Thymus (tissue), 11 donors: ENCODE measurements at regions not wholly inside any gene's neighbourhood (a gene's known extent, or its start where the extent isn't known, plus 50 kb on each side); places are given as distances from the start of the nearest gene placed in this dataset.
A peak's percentile ranks its signal among the peaks of the same experiment; 100 is the strongest.

Source experiments
- DNase-seq, 9 donors: peaks; one replicate each; pipeline ENCODE4 v3.0.0-alpha.2; 2013; ENCODE audit warnings: low spot score in 9 of 9, low read depth in 6 of 9, missing footprints in 1 of 9
- H3K27ac ChIP-seq, 2 donors: one replicate each; pipeline ENCODE4 v1.5.1; 2013; ENCODE audit warnings: control low read depth in 1 of 2, low read depth in 1 of 2, low read length in 1 of 2, mild to moderate bottlenecking in 1 of 2, moderate library complexity in 1 of 2
- H3K27me3 ChIP-seq, 2 donors: one replicate each; pipeline ENCODE4 v1.5.1; 2013; ENCODE audit warnings: low read length in 1 of 2; ENCODE audit not compliant: control insufficient read depth in 2 of 2, insufficient read depth in 1 of 2
- H3K36me3 ChIP-seq, 2 donors: one replicate each; pipeline ENCODE4 v1.5.1; 2013; ENCODE audit warnings: low read length in 1 of 2, mild to moderate bottlenecking in 1 of 2, moderate library complexity in 1 of 2; ENCODE audit not compliant: control insufficient read depth in 2 of 2, insufficient read depth in 2 of 2
- H3K4me1 ChIP-seq, 2 donors: one replicate each; pipeline ENCODE4 v1.5.1; 2013; ENCODE audit warnings: low read length in 2 of 2; ENCODE audit not compliant: control insufficient read depth in 2 of 2, insufficient read depth in 2 of 2
- H3K4me3 ChIP-seq, 2 donors: one replicate each; pipeline ENCODE4 v1.5.1; 2013; ENCODE audit warnings: low read length in 2 of 2, control low read depth in 1 of 2, mild to moderate bottlenecking in 1 of 2
- H3K9me3 ChIP-seq, 2 donors: one replicate each; pipeline ENCODE4 v1.5.1; 2013; ENCODE audit warnings: low read length in 1 of 2, mild to moderate bottlenecking in 1 of 2; ENCODE audit not compliant: control insufficient read depth in 2 of 2, insufficient read depth in 1 of 2
- WGBS: extraction: QIAGEN DNeasy Blood & Tissue Kit; methylation state at CpG from one replicate; pipeline ENCODE4 v1.1.7; 2013; 5-methylcytosine and 5-hydroxymethylcytosine counted together
- donor health status: healthy.

GRCh38 chr6:14719270-14719669 is 526.6 kb upstream of the JARID2 start:
- Histone ChIP-seq H3K4me3 (no peak overlapping the region), H3K27ac (no peak overlapping the region), H3K27me3 (no peaks in the 10 kb centered on the region), H3K4me1 (peaks cover 25 to 54% of the 10 kb centered on the region in 2 donors), H3K36me3 (no peaks in the 10 kb centered on the region), H3K9me3 (peaks cover 0 to 10% of the 10 kb centered on the region in 2 donors)
- WGBS: 95% methylated on average over 7 of the region's 7 CpGs
- DNase-seq: no peak

- H3K27me3 ChIP-seq: no peaks in the 10 kb centered on the region
- DNase-seq: no peak
- peaks cover 25 to 50% of the 10 kb centered on the region in 2 donors for H3K4me1 ChIP-seq
- no peaks in the 10 kb centered on the region for H3K36me3 ChIP-seq
- no peak overlapping the region for H3K4me3 ChIP-seq
- WGBS: 99% methylated on average over 1 of the region's 1 CpG
- H3K9me3 ChIP-seq: peaks cover 0 to 10% of the 10 kb centered on the region in 2 donors
- H3K27ac ChIP-seq: peak overlapping the region in 1 of 2 donors; percentile 5
Measured at GRCh38 chr6:14720411-14721102, 525.3 kb upstream of the JARID2 start.

GRCh38 chr6:14721103-14721758 is 524.6 kb upstream of the JARID2 start:
- Histone ChIP-seq H3K9me3 (peaks cover 0 to 10% of the 10 kb centered on the region in 2 donors), H3K4me3 (no peak overlapping the region), H3K36me3 (no peaks in the 10 kb centered on the region), H3K27ac (peak overlapping the region in 1 of 2 donors; percentile 5), H3K4me1 (peaks cover 25 to 43% of the 10 kb centered on the region in 2 donors), H3K27me3 (no peaks in the 10 kb centered on the region)
- 67% methylated on average over 9 of the region's 9 CpGs for WGBS
- peak in 2 of 9 donors; percentile 42 to 63 for DNase-seq

- peaks cover 19 to 34% of the 10 kb centered on the region in 2 donors for H3K4me1 ChIP-seq
- no peak overlapping the region for H3K27ac ChIP-seq
- H3K9me3 ChIP-seq: peaks cover 0 to 7% of the 10 kb centered on the region in 2 donors
- 94% methylated on average over 2 of the region's 2 CpGs for WGBS
- H3K36me3 ChIP-seq: no peaks in the 10 kb centered on the region
- no peaks in the 10 kb centered on the region for H3K27me3 ChIP-seq
- no peak for DNase-seq
- no peak overlapping the region for H3K4me3 ChIP-seq
Measured at GRCh38 chr6:14722001-14722562, 523.8 kb upstream of the JARID2 start.

- peak in 2 of 9 donors; percentile 53 to 71 for DNase-seq
- 40% methylated on average over 9 of the region's 9 CpGs for WGBS
- no peak overlapping the region for H3K4me3 ChIP-seq
- no peaks in the 10 kb centered on the region for H3K27me3 ChIP-seq
- peak overlapping the region; percentile 0 to 27 for H3K27ac ChIP-seq
- peaks cover 15 to 29% of the 10 kb centered on the region in 2 donors for H3K4me1 ChIP-seq
- peaks cover 0 to 7% of the 10 kb centered on the region in 2 donors for H3K9me3 ChIP-seq
- no peaks in the 10 kb centered on the region for H3K36me3 ChIP-seq
Measured at GRCh38 chr6:14722704-14723103, 523.2 kb upstream of the JARID2 start.

- WGBS: over 99% methylated on average over 2 of the region's 2 CpGs
- no peak overlapping the region for H3K27ac ChIP-seq
- no peaks in the 10 kb centered on the region for H3K36me3 ChIP-seq
- no peak overlapping the region for H3K4me3 ChIP-seq
- no peak for DNase-seq
- H3K27me3 ChIP-seq: no peaks in the 10 kb centered on the region
- peaks cover 0 to 7% of the 10 kb centered on the region in 2 donors for H3K9me3 ChIP-seq
- H3K4me1 ChIP-seq: peaks cover 20 to 35% of the 10 kb centered on the region in 2 donors
Measured at GRCh38 chr6:14723535-14724086, 522.3 kb upstream of the JARID2 start.

- no peak overlapping the region for H3K4me3 ChIP-seq
- H3K27ac ChIP-seq: no peak overlapping the region
- 99% methylated on average over 1 of the region's 1 CpG for WGBS
- peaks cover 28 to 43% of the 10 kb centered on the region in 2 donors for H3K4me1 ChIP-seq
- peaks cover 0 to 6% of the 10 kb centered on the region in 2 donors for H3K9me3 ChIP-seq
- H3K27me3 ChIP-seq: no peaks in the 10 kb centered on the region
- DNase-seq: no peak
- no peaks in the 10 kb centered on the region for H3K36me3 ChIP-seq
Measured at GRCh38 chr6:14724549-14724948, 521.3 kb upstream of the JARID2 start.

- no peak for DNase-seq
- 96% methylated on average over 7 of the region's 7 CpGs for WGBS
Measured at GRCh38 chr6:14726816-14727493, 518.9 kb upstream of the JARID2 start.

More at GRCh38 chr6:14726816-14727493, 518.9 kb upstream of the JARID2 start:
- Histone ChIP-seq H3K36me3 (no peaks in the 10 kb centered on the region), H3K27me3 (no peaks in the 10 kb centered on the region), H3K4me3 (no peak overlapping the region), H3K4me1 (peaks cover 28 to 45% of the 10 kb centered on the region in 2 donors), H3K9me3 (peaks cover 0 to 6% of the 10 kb centered on the region in 2 donors), H3K27ac (no peak overlapping the region)
